Uterus (tissue), 2 donors: ENCODE measurements at regions not wholly inside any gene's neighbourhood (a gene's known extent, or its start where the extent isn't known, plus 50 kb on each side); places are given as distances from the start of the nearest gene placed in this dataset.

ENCODE experiments used
- POLR2A ChIP-seq, 2 donors: fragments of 450-650 bp; IDR thresholded peaks; one replicate each; pipeline ENCODE4 v1.6.1; 2016; ENCODE audit warnings: antibody characterized with exemption in 2 of 2, mild to moderate bottlenecking in 1 of 2, moderate library complexity in 1 of 2
- TF ChIP-seq, protein P1 (sequence below), 4 experiments: fragments of 200-600 bp in 2 of 4; fragments of 450-650 bp in 2 of 4; sonication (generic) in 2 of 4; IDR thresholded peaks; one replicate each; pipeline ENCODE4 v1.5.1; 2016 to 2019; ENCODE audit warnings: antibody characterized with exemption in 4 of 4, mild to moderate bottlenecking in 2 of 4, moderate library complexity in 1 of 4

DNA sequence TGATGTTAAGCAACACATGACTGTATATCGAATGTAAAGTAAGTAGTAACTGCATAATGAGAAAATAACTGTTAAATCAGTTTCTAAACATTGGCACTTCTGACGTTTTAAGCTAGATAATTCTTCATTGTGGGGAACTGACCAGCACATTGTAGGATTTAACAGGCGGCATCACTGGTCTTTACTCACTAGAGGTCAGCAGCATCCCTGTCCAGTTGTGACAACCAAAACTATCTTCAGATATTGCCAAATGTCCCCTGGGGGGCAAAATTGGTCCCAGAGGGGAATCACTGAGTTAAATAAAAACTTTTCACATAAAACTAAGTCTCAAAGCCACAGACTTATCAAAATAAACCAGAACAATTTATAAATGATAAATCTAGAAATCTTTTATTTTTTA, 65.3 kb downstream of the BLTP3B start:
- TF ChIP-seq, protein P1, sequence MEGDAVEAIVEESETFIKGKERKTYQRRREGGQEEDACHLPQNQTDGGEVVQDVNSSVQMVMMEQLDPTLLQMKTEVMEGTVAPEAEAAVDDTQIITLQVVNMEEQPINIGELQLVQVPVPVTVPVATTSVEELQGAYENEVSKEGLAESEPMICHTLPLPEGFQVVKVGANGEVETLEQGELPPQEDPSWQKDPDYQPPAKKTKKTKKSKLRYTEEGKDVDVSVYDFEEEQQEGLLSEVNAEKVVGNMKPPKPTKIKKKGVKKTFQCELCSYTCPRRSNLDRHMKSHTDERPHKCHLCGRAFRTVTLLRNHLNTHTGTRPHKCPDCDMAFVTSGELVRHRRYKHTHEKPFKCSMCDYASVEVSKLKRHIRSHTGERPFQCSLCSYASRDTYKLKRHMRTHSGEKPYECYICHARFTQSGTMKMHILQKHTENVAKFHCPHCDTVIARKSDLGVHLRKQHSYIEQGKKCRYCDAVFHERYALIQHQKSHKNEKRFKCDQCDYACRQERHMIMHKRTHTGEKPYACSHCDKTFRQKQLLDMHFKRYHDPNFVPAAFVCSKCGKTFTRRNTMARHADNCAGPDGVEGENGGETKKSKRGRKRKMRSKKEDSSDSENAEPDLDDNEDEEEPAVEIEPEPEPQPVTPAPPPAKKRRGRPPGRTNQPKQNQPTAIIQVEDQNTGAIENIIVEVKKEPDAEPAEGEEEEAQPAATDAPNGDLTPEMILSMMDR (IDR thresholded peaks at IDR 0.05): no peak
- no peak for TF ChIP-seq POLR2A (IDR thresholded peaks at IDR 0.05)
